Endodermal cell (in vitro differentiated cells): ENCODE measurements at regions not wholly inside any gene's neighbourhood (a gene's known extent, or its start where the extent isn't known, plus 50 kb on each side); places are given as distances from the start of the nearest gene placed in this dataset.

Source experiments
- DNase-seq: peaks from one replicate; pipeline ENCODE4 v3.0.0-alpha.2; 2017
- H3K27ac ChIP-seq: 2 replicates; pipeline ENCODE4 v1.5.1; 2013; ENCODE audit warnings: mild to moderate bottlenecking, low read depth, low read length, moderate library complexity
- H3K27me3 ChIP-seq: 2 replicates; pipeline ENCODE4 v1.6.1; 2013; ENCODE audit warnings: mild to moderate bottlenecking, low read length, moderate library complexity; ENCODE audit not compliant: insufficient read depth, control insufficient read depth, poor library complexity, severe bottlenecking
- H3K36me3 ChIP-seq: 2 replicates; pipeline ENCODE4 v1.7.0; 2013; ENCODE audit warnings: mild to moderate bottlenecking, low read length, moderate library complexity; ENCODE audit not compliant: control insufficient read depth, insufficient read depth
- H3K4me1 ChIP-seq: one replicate; pipeline ENCODE4 v1.7.0; 2013; ENCODE audit warnings: low read length; ENCODE audit not compliant: control insufficient read depth, insufficient read depth
- H3K4me3 ChIP-seq: 2 replicates; pipeline ENCODE4 v1.5.1; 2013; ENCODE audit warnings: mild to moderate bottlenecking, low read length, moderate library complexity
- H3K9ac ChIP-seq: 2 replicates; pipeline ENCODE4 v1.6.1; 2013; ENCODE audit warnings: mild to moderate bottlenecking, low read length, moderate library complexity; ENCODE audit not compliant: poor library complexity, severe bottlenecking; ENCODE audit errors: extremely low read depth
- H3K9me3 ChIP-seq: 2 replicates; pipeline ENCODE4 v1.6.1; 2013; ENCODE audit warnings: mild to moderate bottlenecking, low read length, moderate library complexity; ENCODE audit not compliant: control insufficient read depth
- H3K27ac Mint-ChIP-seq: 2 replicates; pipeline ENCODE4 v1.8.0; 2020; ENCODE audit warnings: mixed read lengths
- H3K27me3 Mint-ChIP-seq: 2 replicates; pipeline ENCODE4 v1.8.0; 2021; ENCODE audit warnings: mild to moderate bottlenecking, mixed read lengths; ENCODE audit not compliant: insufficient read depth
- H3K36me3 Mint-ChIP-seq: 2 replicates; pipeline ENCODE4 v1.8.0; 2020; ENCODE audit warnings: low read depth, mixed read lengths
- H3K4me1 Mint-ChIP-seq: 2 replicates; pipeline ENCODE4 v1.8.0; 2020; ENCODE audit warnings: mixed read lengths
- H3K4me3 Mint-ChIP-seq: 2 replicates; pipeline ENCODE4 v1.8.0; 2020; ENCODE audit warnings: mild to moderate bottlenecking, moderate library complexity, mixed read lengths
- H3K9me3 Mint-ChIP-seq: 2 replicates; pipeline ENCODE4 v1.8.0; 2020; ENCODE audit warnings: mild to moderate bottlenecking, mixed read lengths
- CTCF ChIP-seq: fragments of 200-600 bp; sonication (generic); conservative IDR thresholded peaks from 2 replicates; pipeline ENCODE4 v1.5.0; 2021; ENCODE audit warnings: antibody characterized with exemption, mild to moderate bottlenecking
- WGBS, 2 experiments: methylation state at CpG; one replicate each; pipeline versions ENCODE4 v1.1.5 to v1.1.7; 2013; ENCODE audit warnings: missing lambda C conversion rate in 2 of 2, mixed read lengths in 1 of 2; ENCODE audit not compliant: insufficient coverage in 1 of 2, insufficient read length in 1 of 2; 5-methylcytosine and 5-hydroxymethylcytosine counted together

GRCh38 chr1:170791941-170792340, 128.0 kb downstream of the PRRX1 start:
- no peaks in the 10 kb centered on the region for H3K36me3 Mint-ChIP-seq
- 88 to 96% methylated on average over 4 to 5 of the region's 5 CpGs for WGBS, 2 experiments
- Histone ChIP-seq H3K36me3 (no peaks in the 10 kb centered on the region), H3K27ac (no peak overlapping the region), H3K4me3 (no peak overlapping the region), H3K9ac (no peak overlapping the region), H3K4me1 (no peaks in the 10 kb centered on the region), H3K9me3 (no peaks in the 10 kb centered on the region), H3K27me3 (no peaks in the 10 kb centered on the region)
- H3K9me3 Mint-ChIP-seq = no peaks in the 10 kb centered on the region
- TF ChIP-seq CTCF = no peak
- H3K4me1 Mint-ChIP-seq = no peaks in the 10 kb centered on the region
- no peak overlapping the region for H3K4me3 Mint-ChIP-seq
- no peak for DNase-seq
- H3K27ac Mint-ChIP-seq = no peak overlapping the region
- H3K27me3 Mint-ChIP-seq = no peaks in the 10 kb centered on the region

GRCh38 chr1:170800265-170800664, 135.1 kb upstream of the MROH9 start:
- no peak overlapping the region for H3K4me3 ChIP-seq
- no peaks in the 10 kb centered on the region for H3K4me1 ChIP-seq
- no peak overlapping the region for H3K9ac ChIP-seq
- Mint-ChIP-seq H3K4me1 (no peaks in the 10 kb centered on the region), H3K4me3 (no peak overlapping the region), H3K27ac (no peak overlapping the region), H3K9me3 (no peaks in the 10 kb centered on the region), H3K36me3 (no peaks in the 10 kb centered on the region), H3K27me3 (no peaks in the 10 kb centered on the region)
- no peak for TF ChIP-seq CTCF
- H3K36me3 ChIP-seq = no peaks in the 10 kb centered on the region
- no peaks in the 10 kb centered on the region for H3K9me3 ChIP-seq
- no peak overlapping the region for H3K27ac ChIP-seq
- no peak for DNase-seq
- no peaks in the 10 kb centered on the region for H3K27me3 ChIP-seq

GRCh38 chr1:170800812-170801211, 134.5 kb upstream of the MROH9 start:
- WGBS, 2 experiments = 81 to 86% methylated on average over 1 to 6 of the region's 6 CpGs
- no peaks in the 10 kb centered on the region for H3K9me3 ChIP-seq
- no peaks in the 10 kb centered on the region for H3K27me3 Mint-ChIP-seq
- H3K27ac ChIP-seq = no peak overlapping the region
- H3K36me3 ChIP-seq = no peaks in the 10 kb centered on the region
- no peaks in the 10 kb centered on the region for H3K4me1 Mint-ChIP-seq
- no peaks in the 10 kb centered on the region for H3K4me1 ChIP-seq
- TF ChIP-seq CTCF = no peak
- H3K9ac ChIP-seq = no peak overlapping the region
- H3K27me3 ChIP-seq = no peaks in the 10 kb centered on the region
- H3K9me3 Mint-ChIP-seq = no peaks in the 10 kb centered on the region
- DNase-seq = no peak
- no peaks in the 10 kb centered on the region for H3K36me3 Mint-ChIP-seq
- H3K4me3 ChIP-seq = no peak overlapping the region
- no peak overlapping the region for H3K27ac Mint-ChIP-seq
- H3K4me3 Mint-ChIP-seq = no peak overlapping the region
